Mucosa of rectum (tissue), 2 donors: ENCODE measurements at regions not wholly inside any gene's neighbourhood (a gene's known extent, or its start where the extent isn't known, plus 50 kb on each side); places are given as distances from the start of the nearest gene placed in this dataset.
"Not testable (repeated sequence)": the region's sequence is repeated elsewhere in the genome, so short reads cannot be mapped to it uniquely, and the experiment has no call there.

Experiments used
- H3K27ac ChIP-seq, 2 donors: one replicate each; pipeline ENCODE4 v1.7.0; 2013; ENCODE audit warnings: inconsistent platforms in 2 of 2, low read depth in 2 of 2, low read length in 2 of 2
- H3K27me3 ChIP-seq, 2 donors: one replicate each; pipeline ENCODE4 v1.7.0; 2013; ENCODE audit warnings: low read length in 2 of 2; ENCODE audit not compliant: control insufficient read depth in 2 of 2, insufficient read depth in 2 of 2
- H3K36me3 ChIP-seq, 2 donors: one replicate each; pipeline ENCODE4 v1.7.0; 2013; ENCODE audit warnings: low read length in 2 of 2; ENCODE audit not compliant: control insufficient read depth in 2 of 2, insufficient read depth in 2 of 2
- H3K4me1 ChIP-seq, 2 donors: one replicate each; pipeline ENCODE4 v1.7.0; 2013; ENCODE audit warnings: low read length in 2 of 2, mild to moderate bottlenecking in 1 of 2; ENCODE audit not compliant: control insufficient read depth in 2 of 2, insufficient read depth in 2 of 2
- H3K4me3 ChIP-seq, 2 donors: one replicate each; pipeline ENCODE4 v1.7.0; 2013; ENCODE audit warnings: low read length in 2 of 2
- H3K9ac ChIP-seq, 2 donors: one replicate each; pipeline ENCODE4 v1.7.0; 2013; ENCODE audit warnings: low read length in 2 of 2, low read depth in 1 of 2, mild to moderate bottlenecking in 1 of 2
- H3K9me3 ChIP-seq, 2 donors: one replicate each; pipeline ENCODE4 v1.7.0; 2013; ENCODE audit warnings: low read length in 2 of 2; ENCODE audit not compliant: control insufficient read depth in 2 of 2
- donor health status: healthy.
- donor health status: Normal muscosa, but diverticular disease.

- Histone ChIP-seq H3K27me3 (no peaks in the 10 kb centered on the region), H3K27ac (no peak overlapping the region), H3K4me3 (no peak overlapping the region), H3K9me3 (no peaks in the 10 kb centered on the region), H3K4me1 (no peaks in the 10 kb centered on the region), H3K9ac (no peak overlapping the region), H3K36me3 (no peaks in the 10 kb centered on the region)
Measured at GRCh38 chr12:86601550-86602308, 345.5 kb upstream of the MGAT4C start.

GRCh38 chr12:86600664-86601231 is 344.6 kb upstream of the MGAT4C start:
- no peaks in the 10 kb centered on the region for H3K36me3 ChIP-seq
- H3K27me3 ChIP-seq: no peaks in the 10 kb centered on the region
- no peak overlapping the region for H3K9ac ChIP-seq
- no peaks in the 10 kb centered on the region for H3K4me1 ChIP-seq
- H3K27ac ChIP-seq: no peak overlapping the region
- H3K9me3 ChIP-seq: no peaks in the 10 kb centered on the region
- H3K4me3 ChIP-seq: no peak overlapping the region

GRCh38 chr12:86597431-86597830 is 341.2 kb upstream of the MGAT4C start:
- no peaks in the 10 kb centered on the region for H3K4me1 ChIP-seq
- no peaks in the 10 kb centered on the region for H3K36me3 ChIP-seq
- no peaks in the 10 kb centered on the region for H3K27me3 ChIP-seq
- no peak overlapping the region for H3K27ac ChIP-seq
- no peaks in the 10 kb centered on the region for H3K9me3 ChIP-seq
- no peak overlapping the region for H3K4me3 ChIP-seq
- no peak overlapping the region for H3K9ac ChIP-seq

- no peak overlapping the region for H3K4me3 ChIP-seq
- H3K9ac ChIP-seq: no peak overlapping the region
- no peaks in the 10 kb centered on the region for H3K4me1 ChIP-seq
- no peaks in the 10 kb centered on the region for H3K36me3 ChIP-seq
- no peaks in the 10 kb centered on the region for H3K27me3 ChIP-seq
- H3K27ac ChIP-seq: no peak overlapping the region
- H3K9me3 ChIP-seq: no peaks in the 10 kb centered on the region
Measured at GRCh38 chr12:86590296-86590695, 334.1 kb upstream of the MGAT4C start.

GRCh38 chr12:86574143-86574542 is 318.0 kb upstream of the MGAT4C start:
- Histone ChIP-seq H3K4me1 (no peaks in the 10 kb centered on the region), H3K36me3 (no peaks in the 10 kb centered on the region), H3K9me3 (no peaks in the 10 kb centered on the region), H3K27me3 (no peaks in the 10 kb centered on the region), H3K27ac (no peak overlapping the region), H3K4me3 (no peak overlapping the region), H3K9ac (no peak overlapping the region)

GRCh38 chr12:86572455-86572854 is 316.3 kb upstream of the MGAT4C start:
- H3K9me3 ChIP-seq: no peaks in the 10 kb centered on the region
- no peaks in the 10 kb centered on the region for H3K36me3 ChIP-seq
- no peak overlapping the region for H3K4me3 ChIP-seq
- no peaks in the 10 kb centered on the region for H3K4me1 ChIP-seq
- H3K27me3 ChIP-seq: no peaks in the 10 kb centered on the region
- H3K9ac ChIP-seq: no peak overlapping the region
- no peak overlapping the region for H3K27ac ChIP-seq

- Histone ChIP-seq H3K27me3 (no peaks in the 10 kb centered on the region), H3K9ac (no peak overlapping the region), H3K4me1 (no peaks in the 10 kb centered on the region), H3K4me3 (no peak overlapping the region), H3K9me3 (no peaks in the 10 kb centered on the region), H3K27ac (no peak overlapping the region), H3K36me3 (no peaks in the 10 kb centered on the region)
Measured at GRCh38 chr12:86565038-86565437, 308.8 kb upstream of the MGAT4C start.

GRCh38 chr12:86555491-86555890 is 299.3 kb upstream of the MGAT4C start:
- H3K9ac ChIP-seq, H3K27me3 ChIP-seq, H3K27ac ChIP-seq, H3K4me1 ChIP-seq, H3K36me3 ChIP-seq, H3K9me3 ChIP-seq, H3K4me3 ChIP-seq: not testable (repeated sequence)

GRCh38 chr12:86551146-86551571 is 295.0 kb upstream of the MGAT4C start:
- Histone ChIP-seq H3K36me3 (no peaks in the 10 kb centered on the region), H3K4me3 (no peak overlapping the region), H3K27ac (no peak overlapping the region), H3K9me3 (peaks cover 2% of the 10 kb centered on the region in 2 donors), H3K9ac (no peak overlapping the region), H3K27me3 (no peaks in the 10 kb centered on the region), H3K4me1 (no peaks in the 10 kb centered on the region)

- Histone ChIP-seq H3K27me3 (no peaks in the 10 kb centered on the region), H3K4me3 (no peak overlapping the region), H3K27ac (no peak overlapping the region), H3K9me3 (peaks cover 2% of the 10 kb centered on the region in 2 donors), H3K36me3 (no peaks in the 10 kb centered on the region), H3K4me1 (no peaks in the 10 kb centered on the region), H3K9ac (no peak overlapping the region)
Measured at GRCh38 chr12:86550218-86551145, 294.3 kb upstream of the MGAT4C start.
